HG02798 (cell line): ENCODE measurements at regions not wholly inside any gene's neighbourhood (a gene's known extent, or its start where the extent isn't known, plus 50 kb on each side); places are given as distances from the start of the nearest gene placed in this dataset.
A peak's percentile ranks its signal among the peaks of the same experiment; 100 is the strongest.
"Not testable (repeated sequence)": the region's sequence is repeated elsewhere in the genome, so short reads cannot be mapped to it uniquely, and the experiment has no call there.

Experiments used
- ATAC-seq: cut with Tn5 transposase; IDR thresholded peaks from one replicate; pipeline ENCODE4 v1.9.1; 2021; ENCODE audit warnings: mild to moderate bottlenecking; ENCODE audit not compliant: unreplicated experiment, poor library complexity

GRCh38 chr10:65419629-65420028 is 1506.2 kb upstream of the LRRTM3 start:
- no peak for ATAC-seq

GRCh38 chr10:65423043-65423442 is 1502.8 kb upstream of the LRRTM3 start:
- ATAC-seq, result peak; percentile 53

GRCh38 chr10:65429381-65429780 is 1496.5 kb upstream of the LRRTM3 start:
- ATAC-seq, result not testable (repeated sequence)

- no peak for ATAC-seq
Measured at GRCh38 chr10:65430979-65431378, 1494.9 kb upstream of the LRRTM3 start.

GRCh38 chr10:65470986-65471385 is 1454.8 kb upstream of the LRRTM3 start:
- no peak for ATAC-seq

- no peak for ATAC-seq
Measured at GRCh38 chr10:65482848-65483247, 1443.0 kb upstream of the LRRTM3 start.

GRCh38 chr10:65491799-65492198 is 1434.0 kb upstream of the LRRTM3 start:
- no peak for ATAC-seq

GRCh38 chr10:65496541-65496940 is 1429.3 kb upstream of the LRRTM3 start:
- no peak for ATAC-seq

- ATAC-seq, result no peak
Measured at GRCh38 chr10:65497837-65498236, 1428.0 kb upstream of the LRRTM3 start.

- ATAC-seq, result no peak
Measured at GRCh38 chr10:65500716-65501115, 1425.1 kb upstream of the LRRTM3 start.

GRCh38 chr10:65501259-65501658 is 1424.6 kb upstream of the LRRTM3 start:
- peak; percentile 90 for ATAC-seq

GRCh38 chr10:65518379-65518778 is 1407.5 kb upstream of the LRRTM3 start:
- ATAC-seq, result no peak

- no peak for ATAC-seq
Measured at GRCh38 chr10:65528986-65529385, 1396.8 kb upstream of the LRRTM3 start.

- ATAC-seq, result no peak
Measured at GRCh38 chr10:65531545-65531944, 1394.3 kb upstream of the LRRTM3 start.

GRCh38 chr10:65534771-65535170 is 1391.1 kb upstream of the LRRTM3 start:
- ATAC-seq, result no peak

GRCh38 chr10:65544756-65545155 is 1381.1 kb upstream of the LRRTM3 start:
- ATAC-seq, result no peak

- no peak for ATAC-seq
Measured at GRCh38 chr10:65548001-65548400, 1377.8 kb upstream of the LRRTM3 start.

- no peak for ATAC-seq
Measured at GRCh38 chr10:65550761-65551160, 1375.1 kb upstream of the LRRTM3 start.

GRCh38 chr10:65555192-65555591 is 1370.6 kb upstream of the LRRTM3 start:
- no peak for ATAC-seq

GRCh38 chr10:65556006-65556405 is 1369.8 kb upstream of the LRRTM3 start:
- no peak for ATAC-seq

- ATAC-seq, result no peak
Measured at GRCh38 chr10:65559369-65559768, 1366.5 kb upstream of the LRRTM3 start.

- no peak for ATAC-seq
Measured at GRCh38 chr10:65565246-65565645, 1360.6 kb upstream of the LRRTM3 start.

GRCh38 chr10:65566906-65567305 is 1358.9 kb upstream of the LRRTM3 start:
- no peak for ATAC-seq
